GM20000 (cell line): ENCODE measurements at regions not wholly inside any gene's neighbourhood (a gene's known extent, or its start where the extent isn't known, plus 50 kb on each side); places are given as distances from the start of the nearest gene placed in this dataset.

Experiments
- DNase-seq: peaks from one replicate; pipeline ENCODE4 v3.0.0; 2012; ENCODE audit warnings: low spot score
- TF ChIP-seq, protein P1 (sequence below): IDR thresholded peaks from 2 replicates; pipeline ENCODE4 v1.5.1; 2012; ENCODE audit warnings: mild to moderate bottlenecking, control low read depth; ENCODE audit errors: extremely low read depth, missing control alignments

DNA sequence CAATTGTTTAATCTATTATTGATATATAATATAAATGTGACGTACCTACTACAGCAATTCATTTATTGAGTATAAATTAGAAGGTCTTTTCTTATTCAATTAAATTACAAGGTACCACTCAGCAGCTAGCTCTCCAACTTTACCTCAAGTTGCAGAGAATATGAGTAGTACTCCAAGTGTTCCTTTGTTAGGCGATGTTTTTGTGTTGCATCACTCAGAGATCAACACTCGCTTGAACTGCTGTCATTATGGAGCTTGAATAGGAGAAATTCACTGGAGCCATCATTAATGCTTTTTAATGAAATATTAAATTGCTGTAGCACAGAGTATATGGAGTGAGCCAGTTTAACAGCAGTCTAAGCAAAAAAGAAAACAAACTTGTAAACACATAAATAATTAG, 320.0 kb downstream of the FSIP2 start:
- DNase-seq: no peak

DNA sequence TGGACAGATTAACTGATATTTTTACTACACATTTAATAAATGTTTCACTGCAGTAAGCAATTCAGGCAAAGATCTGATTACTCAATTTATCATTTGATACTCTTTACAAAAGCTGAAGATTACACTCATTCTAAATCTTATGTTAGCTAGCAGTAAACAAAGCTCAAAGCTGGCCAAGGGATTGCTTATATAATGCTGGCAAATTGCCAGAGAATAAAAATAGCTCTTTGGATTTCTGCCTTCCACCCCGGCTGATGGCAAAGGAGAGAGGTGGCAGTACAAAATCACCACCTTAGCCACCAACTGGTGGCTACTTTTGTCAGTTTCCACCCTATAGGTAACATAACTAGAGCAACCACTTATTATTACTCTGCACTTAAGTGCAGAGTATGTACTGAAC, 320.5 kb downstream of the FSIP2 start:
- DNase-seq: no peak
- TF ChIP-seq, protein P1, sequence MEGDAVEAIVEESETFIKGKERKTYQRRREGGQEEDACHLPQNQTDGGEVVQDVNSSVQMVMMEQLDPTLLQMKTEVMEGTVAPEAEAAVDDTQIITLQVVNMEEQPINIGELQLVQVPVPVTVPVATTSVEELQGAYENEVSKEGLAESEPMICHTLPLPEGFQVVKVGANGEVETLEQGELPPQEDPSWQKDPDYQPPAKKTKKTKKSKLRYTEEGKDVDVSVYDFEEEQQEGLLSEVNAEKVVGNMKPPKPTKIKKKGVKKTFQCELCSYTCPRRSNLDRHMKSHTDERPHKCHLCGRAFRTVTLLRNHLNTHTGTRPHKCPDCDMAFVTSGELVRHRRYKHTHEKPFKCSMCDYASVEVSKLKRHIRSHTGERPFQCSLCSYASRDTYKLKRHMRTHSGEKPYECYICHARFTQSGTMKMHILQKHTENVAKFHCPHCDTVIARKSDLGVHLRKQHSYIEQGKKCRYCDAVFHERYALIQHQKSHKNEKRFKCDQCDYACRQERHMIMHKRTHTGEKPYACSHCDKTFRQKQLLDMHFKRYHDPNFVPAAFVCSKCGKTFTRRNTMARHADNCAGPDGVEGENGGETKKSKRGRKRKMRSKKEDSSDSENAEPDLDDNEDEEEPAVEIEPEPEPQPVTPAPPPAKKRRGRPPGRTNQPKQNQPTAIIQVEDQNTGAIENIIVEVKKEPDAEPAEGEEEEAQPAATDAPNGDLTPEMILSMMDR: no peak

More for the DNA sequence above, 320.0 kb downstream of the FSIP2 start:
- TF ChIP-seq, protein P1: no peak

DNA sequence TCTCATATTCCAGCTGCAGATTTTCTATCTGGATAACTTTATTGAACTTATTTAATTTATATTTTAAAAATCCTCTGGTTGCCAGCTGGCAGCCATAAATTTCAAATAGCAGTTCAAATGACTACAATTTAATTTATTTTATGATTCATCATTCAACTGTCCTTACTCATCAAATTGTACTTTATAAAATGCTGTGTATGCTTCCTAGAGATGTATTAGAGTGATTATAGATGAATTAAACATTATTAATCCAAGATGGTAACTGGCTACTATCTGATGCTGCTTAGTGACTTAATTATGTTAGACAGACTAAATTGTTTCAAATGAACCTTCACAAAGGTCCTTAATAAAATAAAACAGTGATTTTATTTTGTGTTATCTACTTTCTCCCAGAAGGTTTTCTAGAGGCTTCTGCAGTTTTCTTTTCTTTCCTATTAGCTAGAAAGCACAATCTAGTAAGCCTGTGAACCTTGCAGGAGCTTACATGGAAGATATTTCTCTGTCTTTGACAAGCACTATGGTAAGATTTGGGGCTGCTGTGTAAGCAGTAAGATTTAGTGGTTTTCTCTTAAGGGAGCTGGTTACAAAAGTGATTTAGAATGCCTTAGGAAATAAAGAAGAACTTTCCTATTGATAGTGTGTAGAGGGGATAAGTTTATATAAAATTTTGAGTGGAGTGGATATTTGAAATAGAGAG, 322.3 kb downstream of the FSIP2 start:
- TF ChIP-seq, protein P1: no peak
- no peak for DNase-seq

DNA sequence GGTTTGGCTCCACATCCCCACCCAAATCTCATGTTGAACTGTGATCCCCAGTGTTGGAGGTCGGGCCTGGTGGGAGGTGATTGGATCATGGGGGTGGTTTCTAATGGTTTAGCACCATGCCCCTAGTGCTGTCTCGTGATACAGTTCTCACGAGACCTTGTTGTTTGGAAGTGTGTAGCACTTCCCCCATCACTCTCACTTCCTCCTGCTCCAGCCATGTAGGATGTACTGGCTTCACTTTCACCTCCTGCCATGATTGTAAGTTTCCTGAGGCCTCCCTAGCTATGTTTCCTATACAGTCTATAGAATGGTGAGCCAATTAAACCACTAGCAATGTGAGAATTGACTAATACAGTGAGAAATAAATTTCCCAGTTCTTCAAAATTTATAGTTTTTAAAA, 325.9 kb downstream of the FSIP2 start:
- no peak for DNase-seq
- TF ChIP-seq, protein P1: no peak

DNA sequence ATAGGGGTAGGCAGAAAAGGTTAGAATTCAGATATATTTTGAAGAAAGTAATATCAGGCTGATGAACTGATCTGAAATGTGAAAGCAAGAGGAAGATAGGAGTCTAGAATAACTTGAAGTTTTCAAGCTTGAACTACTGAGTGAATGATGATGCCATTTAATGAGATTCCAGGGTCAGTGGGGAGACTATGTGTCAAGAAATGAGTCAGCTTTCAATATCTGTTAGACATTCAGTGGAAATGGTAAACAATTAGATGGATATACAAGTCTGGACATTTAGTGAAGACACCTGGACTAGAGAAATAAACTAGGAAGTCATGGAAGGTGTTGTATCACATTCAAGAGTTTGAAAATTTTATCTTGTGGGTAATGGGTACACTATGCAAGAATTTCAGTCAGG, 326.9 kb downstream of the FSIP2 start:
- DNase-seq: no peak

DNA sequence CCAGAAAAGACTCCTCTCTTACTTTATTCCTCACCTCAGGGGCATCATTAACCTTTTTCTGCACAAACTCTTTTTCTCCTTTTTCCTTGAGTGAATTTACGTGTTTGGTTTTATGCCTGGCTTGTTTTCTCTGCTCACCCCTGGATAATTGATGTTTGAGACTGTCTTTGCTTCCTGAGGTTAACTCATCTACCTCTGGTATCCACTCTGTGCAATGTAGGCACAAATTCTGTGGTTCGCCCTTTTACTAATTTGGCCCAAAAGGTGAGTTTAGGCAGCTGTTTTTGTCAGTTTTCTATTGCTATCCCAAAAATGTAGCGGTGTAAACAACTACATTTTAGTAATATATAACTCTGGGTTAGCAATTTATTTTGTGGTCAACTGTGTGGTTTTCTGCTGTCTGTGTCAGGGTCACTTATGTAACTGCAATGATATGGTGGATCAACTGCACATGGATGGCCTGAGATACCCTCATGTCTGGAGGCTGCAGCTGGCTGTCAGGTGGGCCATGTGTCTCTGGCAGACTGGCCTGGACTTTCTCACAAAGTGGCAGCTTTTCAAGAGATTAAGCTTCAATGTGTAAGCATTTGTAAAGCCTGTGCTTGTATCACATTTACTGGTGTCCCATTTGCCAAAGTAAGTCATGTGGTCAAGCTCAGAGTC, 329.7 kb downstream of the FSIP2 start:
- TF ChIP-seq, protein P1: no peak
- no peak for DNase-seq

More for the DNA sequence above, 326.9 kb downstream of the FSIP2 start:
- TF ChIP-seq, protein P1: no peak

DNA sequence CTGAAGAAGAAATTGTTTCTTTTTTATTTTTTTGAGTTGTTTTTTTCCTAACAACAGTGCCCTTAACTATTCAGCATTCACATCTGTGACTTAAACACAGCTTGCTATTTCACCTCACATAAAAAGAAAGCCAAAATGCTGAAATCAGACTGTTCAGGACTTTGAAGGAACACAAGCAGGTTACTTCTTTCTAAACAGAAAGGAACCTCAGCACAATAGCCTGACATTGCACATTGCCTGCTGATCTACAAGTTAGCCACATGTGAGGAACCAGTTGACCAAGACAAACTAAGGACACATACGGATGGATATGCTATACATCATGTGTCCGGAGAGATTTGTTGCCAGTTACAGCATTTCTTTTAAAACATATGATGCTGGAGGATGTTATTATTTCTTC, 331.1 kb downstream of the FSIP2 start:
- TF ChIP-seq, protein P1: no peak

More for the DNA sequence above, 331.1 kb downstream of the FSIP2 start:
- no peak for DNase-seq
